LNCaP clone FGC (cell line): ENCODE measurements at regions not wholly inside any gene's neighbourhood (a gene's known extent, or its start where the extent isn't known, plus 50 kb on each side); places are given as distances from the start of the nearest gene placed in this dataset.
"Not testable (repeated sequence)": the region's sequence is repeated elsewhere in the genome, so short reads cannot be mapped to it uniquely, and the experiment has no call there.

Source experiments
- DNase-seq: peaks from one replicate; pipeline ENCODE4 v3.0.0-alpha.2; 2011; ENCODE audit warnings: low read depth
- H3K4me3 ChIP-seq: 2 replicates; pipeline ENCODE4 v1.5.1; 2011; ENCODE audit warnings: mild to moderate bottlenecking, low read depth, low read length, control low read depth
- TF ChIP-seq, protein P1 (sequence below): IDR thresholded peaks from 2 replicates; pipeline ENCODE4 v1.5.1; 2012; ENCODE audit warnings: mild to moderate bottlenecking; ENCODE audit not compliant: control insufficient read depth, insufficient read depth; ENCODE audit errors: extremely low read depth

DNA sequence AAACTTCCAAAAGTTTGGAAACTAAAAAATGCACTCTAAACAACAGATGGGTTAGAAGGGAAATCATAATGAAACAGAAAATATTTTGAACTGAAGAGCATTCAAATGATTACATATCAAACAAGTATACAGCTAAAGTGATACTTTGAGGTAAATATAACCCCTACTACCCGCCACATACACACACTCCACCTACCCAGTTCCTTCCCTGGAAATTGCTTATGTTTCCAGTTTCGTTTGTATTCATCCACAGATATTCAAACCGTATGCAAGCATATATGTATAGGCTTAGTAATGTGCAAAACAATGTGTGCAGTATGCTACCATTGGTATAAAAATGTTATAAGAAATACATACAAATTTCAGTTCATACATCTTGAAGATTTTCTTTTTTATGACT is 95.5 kb downstream of the SMIM20 start:
- DNase-seq = no peak
- no peak overlapping the region for H3K4me3 ChIP-seq
- TF ChIP-seq, protein P1, sequence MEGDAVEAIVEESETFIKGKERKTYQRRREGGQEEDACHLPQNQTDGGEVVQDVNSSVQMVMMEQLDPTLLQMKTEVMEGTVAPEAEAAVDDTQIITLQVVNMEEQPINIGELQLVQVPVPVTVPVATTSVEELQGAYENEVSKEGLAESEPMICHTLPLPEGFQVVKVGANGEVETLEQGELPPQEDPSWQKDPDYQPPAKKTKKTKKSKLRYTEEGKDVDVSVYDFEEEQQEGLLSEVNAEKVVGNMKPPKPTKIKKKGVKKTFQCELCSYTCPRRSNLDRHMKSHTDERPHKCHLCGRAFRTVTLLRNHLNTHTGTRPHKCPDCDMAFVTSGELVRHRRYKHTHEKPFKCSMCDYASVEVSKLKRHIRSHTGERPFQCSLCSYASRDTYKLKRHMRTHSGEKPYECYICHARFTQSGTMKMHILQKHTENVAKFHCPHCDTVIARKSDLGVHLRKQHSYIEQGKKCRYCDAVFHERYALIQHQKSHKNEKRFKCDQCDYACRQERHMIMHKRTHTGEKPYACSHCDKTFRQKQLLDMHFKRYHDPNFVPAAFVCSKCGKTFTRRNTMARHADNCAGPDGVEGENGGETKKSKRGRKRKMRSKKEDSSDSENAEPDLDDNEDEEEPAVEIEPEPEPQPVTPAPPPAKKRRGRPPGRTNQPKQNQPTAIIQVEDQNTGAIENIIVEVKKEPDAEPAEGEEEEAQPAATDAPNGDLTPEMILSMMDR = no peak

DNA sequence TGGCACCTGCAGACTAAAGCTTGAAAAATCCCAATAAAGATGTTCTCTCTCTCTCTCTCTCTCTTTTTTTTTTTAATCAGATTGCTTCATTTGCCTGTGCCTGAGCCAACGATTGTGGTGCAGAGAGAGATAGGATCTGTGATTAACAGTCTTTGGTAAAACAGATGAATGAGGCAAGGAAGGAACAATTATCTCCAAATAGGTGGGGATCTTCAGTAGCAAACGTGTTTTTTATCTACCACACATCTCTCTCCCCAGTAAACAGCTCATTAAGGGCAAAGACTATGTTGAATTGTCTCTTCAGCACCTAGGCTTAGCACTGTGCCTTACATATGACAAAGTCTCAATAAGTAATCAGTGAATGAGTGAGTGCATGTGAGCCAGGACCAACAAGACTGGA is 96.3 kb downstream of the SMIM20 start:
- no peak for DNase-seq
- TF ChIP-seq, protein P1 = no peak
- no peak overlapping the region for H3K4me3 ChIP-seq

DNA sequence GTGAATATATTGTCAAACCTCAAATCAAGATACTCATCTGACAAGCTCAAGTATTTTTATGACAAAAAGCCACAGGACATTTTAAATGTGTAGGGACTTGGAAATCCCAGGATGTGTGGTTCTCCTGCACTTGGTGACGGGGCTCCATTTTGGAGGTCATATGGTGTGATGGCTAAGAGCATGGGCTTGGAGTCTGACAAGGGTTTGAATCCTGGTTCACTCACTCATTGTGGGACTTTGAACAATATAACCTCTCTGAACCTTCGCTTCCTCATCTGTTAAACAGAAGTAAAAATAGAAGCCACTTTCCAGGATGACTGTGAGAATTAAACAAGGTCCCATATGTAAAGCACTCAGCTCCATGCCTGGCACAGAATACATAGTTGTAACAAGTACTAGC is 99.6 kb downstream of the SMIM20 start:
- DNase-seq = no peak
- TF ChIP-seq, protein P1 = no peak
- no peak overlapping the region for H3K4me3 ChIP-seq

DNA sequence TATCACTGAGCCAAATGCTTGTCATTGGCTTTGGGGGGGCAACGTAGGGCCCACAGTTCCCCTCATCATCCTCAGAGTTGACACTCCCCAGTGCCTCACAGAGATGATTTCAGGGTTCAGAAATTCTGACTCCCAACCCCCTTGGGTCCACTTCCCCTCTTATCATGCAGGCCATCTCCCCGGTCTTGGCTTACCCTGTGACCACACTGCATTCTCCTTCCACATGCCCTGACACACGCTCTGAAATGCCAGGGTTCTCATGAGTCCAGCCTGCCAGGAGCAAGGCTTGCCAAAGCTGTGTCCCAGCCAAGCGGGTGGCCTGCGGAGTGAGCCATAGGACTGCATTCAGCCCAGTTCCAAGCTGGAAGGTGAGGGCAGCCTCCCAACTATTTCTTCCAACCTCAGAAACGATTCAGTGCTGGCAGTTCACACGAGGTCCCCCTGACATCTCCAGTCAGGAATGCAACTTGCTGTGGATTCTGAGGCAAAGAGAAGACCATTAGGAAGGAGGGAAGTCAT is 101.2 kb downstream of the SMIM20 start:
- TF ChIP-seq, protein P1 = no peak
- DNase-seq = no peak
- no peak overlapping the region for H3K4me3 ChIP-seq

DNA sequence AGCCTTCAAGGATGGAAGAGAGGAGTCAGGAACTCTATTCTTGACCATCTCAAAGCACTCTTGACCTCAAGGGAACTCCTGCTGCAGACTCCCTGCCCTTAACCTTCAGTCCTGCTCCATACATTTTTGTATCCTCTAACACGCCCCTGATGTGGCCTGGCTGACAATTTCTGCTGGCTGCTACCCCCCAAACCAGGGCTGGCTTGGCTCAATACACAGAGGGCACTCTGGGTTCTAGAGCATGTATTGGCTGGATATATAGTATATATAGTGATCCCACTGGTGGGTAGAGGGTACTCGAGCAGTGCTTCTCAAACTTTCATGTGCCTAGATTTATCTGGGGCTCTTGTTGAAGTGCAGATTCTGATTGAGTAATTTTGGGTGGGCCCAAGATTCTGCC is 101.9 kb downstream of the SMIM20 start:
- TF ChIP-seq, protein P1 = no peak
- H3K4me3 ChIP-seq = no peak overlapping the region
- DNase-seq = no peak

DNA sequence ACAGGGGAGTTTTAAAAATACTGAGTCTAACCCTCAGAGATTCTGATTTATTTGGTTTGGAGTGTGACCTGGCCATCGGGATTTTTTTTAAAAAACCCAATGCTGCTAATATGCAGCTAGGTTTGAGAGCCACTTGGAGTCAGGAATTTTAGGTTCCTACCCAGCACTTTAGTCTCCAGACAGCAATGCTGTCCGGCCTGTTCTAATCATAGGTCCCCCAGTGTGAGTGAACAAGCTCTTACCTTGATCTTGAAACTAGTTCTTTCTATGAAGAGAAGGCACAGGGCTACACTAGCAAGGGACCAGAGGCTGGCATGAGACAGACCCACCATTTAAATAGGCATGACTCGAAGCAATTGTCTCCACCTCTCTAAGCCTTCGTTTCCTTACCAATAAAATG is 103.5 kb downstream of the SMIM20 start:
- no peak overlapping the region for H3K4me3 ChIP-seq
- no peak for DNase-seq
- TF ChIP-seq, protein P1 = no peak

DNA sequence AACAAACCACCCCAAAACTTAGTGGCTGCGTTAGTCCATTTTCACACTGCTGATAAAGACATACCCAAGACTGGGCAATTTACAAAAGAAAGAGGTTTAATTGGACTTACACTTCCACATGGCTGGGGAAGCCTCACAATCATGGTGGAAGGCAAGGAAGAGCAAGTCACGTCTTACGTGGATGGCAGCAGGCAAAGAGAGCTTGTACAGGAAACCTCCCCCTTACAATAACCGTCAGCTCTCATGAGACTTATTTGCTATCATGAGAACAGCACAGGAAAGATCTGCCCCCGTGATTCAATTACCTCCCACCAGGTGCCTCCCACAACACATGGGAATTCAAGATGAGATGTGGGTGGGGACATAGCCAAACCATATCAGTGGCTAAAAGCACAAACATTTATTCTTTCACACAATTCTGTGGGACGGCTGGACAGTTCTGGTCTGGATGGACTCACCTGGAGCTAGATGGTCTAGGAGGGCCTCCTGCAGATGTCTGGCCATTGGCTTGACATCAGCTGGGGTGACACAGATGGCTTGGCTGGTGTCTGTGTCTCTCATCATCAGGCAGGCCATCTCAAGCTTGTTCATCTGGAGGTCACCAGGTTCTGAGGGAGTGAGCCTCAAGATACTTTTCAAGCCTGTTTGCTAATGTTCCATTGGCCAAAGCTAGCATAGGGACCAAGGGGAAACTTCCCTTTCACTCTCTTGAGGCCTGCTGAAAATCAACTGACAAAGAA is 104.1 kb downstream of the SMIM20 start:
- not testable (repeated sequence) for DNase-seq, H3K4me3 ChIP-seq
